ENCODE measurements at regions not wholly inside any gene's neighbourhood (a gene's known extent, or its start where the extent isn't known, plus 50 kb on each side); places are given as distances from the start of the nearest gene placed in this dataset.
"Not testable (repeated sequence)": the region's sequence is repeated elsewhere in the genome, so short reads cannot be mapped to it uniquely, and the experiment has no call there.

DNA sequence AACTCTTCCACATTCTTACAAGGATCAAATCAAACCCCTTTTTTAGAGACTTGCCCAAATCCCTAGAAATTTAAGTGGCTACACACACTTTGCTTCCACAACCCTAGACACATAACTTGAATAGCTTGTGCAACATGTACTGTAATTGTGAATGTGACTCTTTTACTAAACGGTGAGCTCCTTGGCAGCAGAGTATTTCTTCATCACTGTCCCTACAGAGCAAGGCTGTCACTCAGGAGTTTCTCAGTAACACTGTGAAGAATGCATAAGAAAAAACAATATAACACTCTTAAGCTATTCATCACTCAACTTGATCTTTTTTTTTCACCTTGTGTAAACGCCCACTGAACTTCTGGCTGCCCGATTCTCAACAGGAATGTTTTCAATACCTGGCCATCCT is 53.8 kb upstream of the ADAMTS18 start:
- DNase-seq, result no peak

GRCh38 chr16:77491091-77491490 is 56.3 kb upstream of the ADAMTS18 start:
- DNase-seq, result no peak

DNA sequence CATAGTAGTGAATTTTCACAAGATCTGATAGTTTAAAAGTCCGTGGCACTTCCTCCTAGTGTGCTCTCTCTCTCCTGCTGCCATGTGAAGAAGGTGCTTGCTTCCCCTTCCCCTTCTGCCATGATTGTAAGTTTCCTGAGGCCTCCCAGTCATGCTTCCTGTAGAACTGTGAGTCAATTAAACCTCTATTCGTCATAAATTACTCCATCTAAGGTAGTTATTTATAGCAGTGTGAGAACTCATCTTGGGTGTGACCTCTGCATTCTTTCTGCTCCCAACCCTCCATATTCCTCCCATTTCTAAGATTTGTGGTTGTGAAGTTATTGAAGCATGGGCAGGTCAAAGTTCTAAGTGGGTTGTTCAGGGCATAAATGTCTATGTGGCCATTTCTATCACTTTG is 62.1 kb upstream of the ADAMTS18 start:
- DNase-seq, result no peak

GRCh38 chr16:77499373-77500285 is 64.8 kb upstream of the ADAMTS18 start:
- DNase-seq, result no peak

DNA sequence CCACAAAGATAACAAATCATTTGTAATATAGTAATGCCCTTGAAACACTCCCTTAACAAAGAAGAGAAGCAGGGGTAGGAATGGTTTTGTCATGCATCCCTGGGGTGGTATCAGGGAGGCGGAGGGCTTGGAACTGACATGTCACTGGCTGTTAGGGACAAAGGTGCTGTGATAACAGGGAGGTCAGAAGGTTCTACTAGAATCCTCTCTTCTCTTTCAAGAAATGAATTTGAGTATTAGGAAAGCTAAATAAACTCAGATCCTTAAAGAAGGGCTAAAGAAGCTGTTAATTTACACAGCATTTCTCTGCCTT is 65.4 kb upstream of the ADAMTS18 start:
- DNase-seq, result no peak

- no peak for DNase-seq
Measured at GRCh38 chr16:77500934-77501664, 66.3 kb upstream of the ADAMTS18 start.

- DNase-seq, result no peak
Measured at GRCh38 chr16:77502448-77502847, 67.6 kb upstream of the ADAMTS18 start.

GRCh38 chr16:77506492-77506891 is 71.7 kb upstream of the ADAMTS18 start:
- DNase-seq, result not testable (repeated sequence)

GRCh38 chr16:77509051-77509450 is 74.2 kb upstream of the ADAMTS18 start:
- no peak for DNase-seq

DNA sequence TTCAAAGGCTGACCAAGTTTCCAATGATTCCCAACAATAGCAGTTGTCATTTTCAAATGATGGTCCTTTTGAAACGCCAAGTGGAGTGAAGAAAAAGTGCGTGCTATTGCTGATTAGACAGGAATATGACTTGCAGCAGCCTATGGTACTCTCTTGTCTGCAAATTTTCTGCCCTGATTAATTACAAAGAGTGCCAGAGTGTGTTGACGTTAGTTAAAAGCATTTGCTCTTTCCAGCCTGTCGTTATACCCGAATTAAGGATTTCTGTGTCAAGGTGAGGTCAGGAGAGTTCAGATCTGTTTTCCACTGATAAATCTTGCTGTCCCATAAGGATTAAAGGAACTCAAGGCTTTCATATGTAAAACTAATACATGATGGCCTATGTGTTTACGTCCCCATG is 75.0 kb upstream of the ADAMTS18 start:
- DNase-seq, result no peak

GRCh38 chr16:77511053-77511452 is 76.2 kb upstream of the ADAMTS18 start:
- DNase-seq, result no peak

GRCh38 chr16:77514500-77515220 is 79.8 kb upstream of the ADAMTS18 start:
- DNase-seq, result no peak

DNA sequence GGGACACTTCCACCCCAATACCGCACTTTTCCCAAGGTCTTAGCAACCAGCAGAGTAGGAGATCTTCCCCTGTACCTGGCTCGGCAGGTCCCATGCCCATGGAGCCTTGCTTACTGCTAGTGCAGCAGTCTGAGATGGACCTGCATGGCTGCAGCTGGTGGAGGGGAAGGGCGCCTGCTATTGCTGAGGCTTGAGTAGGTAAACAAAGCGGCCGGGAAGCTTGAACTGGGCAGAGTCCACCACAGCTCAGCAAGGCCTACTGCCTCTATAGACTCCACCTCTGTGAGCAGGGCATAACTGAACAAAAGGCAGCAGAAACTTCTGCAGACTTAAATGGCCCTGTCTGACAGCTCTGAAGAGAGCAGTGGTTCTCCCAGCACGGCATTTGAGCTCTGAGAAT is 90.4 kb upstream of the ADAMTS18 start:
- DNase-seq, result not testable (repeated sequence)

DNA sequence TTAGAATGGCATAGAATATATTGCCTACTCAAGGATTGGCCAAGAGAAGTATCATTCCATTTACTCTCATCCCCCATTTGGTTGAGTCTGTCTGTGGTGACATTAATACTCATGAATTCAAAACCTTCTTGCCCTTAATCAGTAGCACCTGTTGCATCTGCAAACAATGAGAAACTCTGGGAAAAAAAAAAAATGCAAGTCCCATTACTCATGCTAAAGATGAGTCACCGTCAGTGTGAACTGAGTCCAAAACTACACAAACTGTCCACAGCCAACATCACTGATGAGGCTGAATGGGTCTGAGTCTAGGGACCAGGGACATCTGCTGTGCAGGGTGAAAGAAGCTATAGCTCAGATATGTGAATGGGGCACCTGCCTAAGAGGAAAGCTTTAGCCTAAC is 96.9 kb upstream of the ADAMTS18 start:
- no peak for DNase-seq

DNA sequence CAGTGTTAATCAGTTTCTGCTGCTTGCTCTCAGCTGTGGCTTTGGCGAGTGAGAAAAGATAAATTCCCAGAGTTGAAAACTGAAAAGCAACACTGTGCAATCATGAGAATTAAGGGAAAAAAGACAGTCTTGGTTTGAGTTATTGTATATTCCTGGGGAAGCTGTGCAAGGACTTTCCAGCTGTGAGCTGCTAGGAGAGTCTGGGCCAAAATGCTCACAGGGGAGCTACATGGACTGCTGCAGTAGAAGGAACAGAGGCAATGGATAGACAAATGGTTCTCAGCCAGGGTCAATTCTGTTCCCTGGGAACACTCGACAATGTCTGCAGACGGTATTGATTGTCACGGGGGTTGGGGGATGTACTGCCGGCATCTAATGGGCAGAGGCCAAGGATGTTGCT is 102.0 kb upstream of the ADAMTS18 start:
- no peak for DNase-seq

DNA sequence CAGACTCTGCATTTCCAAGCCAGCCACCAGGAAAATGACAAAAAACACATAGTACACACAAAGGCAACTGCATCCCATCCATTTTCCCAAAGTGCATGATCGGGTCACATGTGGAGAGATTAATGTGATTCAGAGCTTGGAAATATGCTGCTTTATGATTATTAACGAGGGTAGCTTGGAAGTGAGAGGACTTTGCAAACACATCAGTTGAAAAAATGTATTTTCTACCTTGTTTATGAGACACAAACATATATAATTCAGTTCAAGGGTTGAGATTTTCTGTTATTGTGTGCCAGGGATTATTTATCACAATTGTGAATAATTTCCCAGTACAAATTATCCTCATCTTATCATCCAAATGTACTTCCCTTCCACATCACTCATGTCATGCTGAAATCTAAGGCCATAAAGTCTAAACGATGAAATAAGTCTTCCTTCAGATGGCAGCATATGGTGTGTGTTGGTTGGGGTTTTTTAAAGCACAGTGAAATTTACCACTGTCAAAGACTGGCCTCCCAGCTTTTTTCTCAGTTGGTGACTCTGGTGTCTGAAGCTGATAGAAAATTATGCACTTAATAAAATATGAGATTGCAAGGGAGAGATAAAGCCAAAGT is 104.7 kb upstream of the ADAMTS18 start:
- no peak for DNase-seq

GRCh38 chr16:77540646-77541045 is 105.8 kb upstream of the ADAMTS18 start:
- DNase-seq, result no peak

GRCh38 chr16:77541165-77541564 is 106.3 kb upstream of the ADAMTS18 start:
- no peak for DNase-seq

GRCh38 chr16:77548151-77548550 is 113.3 kb upstream of the ADAMTS18 start:
- no peak for DNase-seq

GRCh38 chr16:77548766-77549165 is 113.9 kb upstream of the ADAMTS18 start:
- DNase-seq, result no peak

- no peak for DNase-seq
Measured at GRCh38 chr16:77549876-77550275, 115.0 kb upstream of the ADAMTS18 start.

DNA sequence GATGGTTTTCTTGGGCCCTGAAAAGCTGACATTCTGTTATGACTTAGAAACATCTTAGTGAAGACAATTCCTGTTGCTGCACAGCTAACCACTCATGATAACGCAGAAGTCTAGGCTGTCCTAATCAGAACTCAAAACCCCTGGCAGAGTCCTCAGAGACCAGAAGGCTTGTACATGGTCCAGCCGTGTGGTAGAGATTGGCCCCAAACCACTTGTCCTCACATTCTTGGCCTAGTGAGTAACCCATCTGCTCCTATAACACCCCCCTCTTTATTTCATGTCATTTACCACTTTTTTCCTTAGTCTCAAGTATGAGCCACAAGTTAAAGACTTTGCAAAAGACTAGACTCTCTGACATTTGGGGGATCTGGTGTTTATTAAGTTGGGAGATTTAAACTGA is 116.5 kb upstream of the ADAMTS18 start:
- DNase-seq, result no peak

GRCh38 chr16:77553130-77553529 is 118.3 kb upstream of the ADAMTS18 start:
- no peak for DNase-seq

All from activated CD4-positive, CD25-positive, alpha-beta regulatory T cell (primary cell).